OCI-LY7 (cell line): ENCODE measurements at regions not wholly inside any gene's neighbourhood (a gene's known extent, or its start where the extent isn't known, plus 50 kb on each side); places are given as distances from the start of the nearest gene placed in this dataset.

Experiments
- CTCF ChIP-seq: fragments of 200-600 bp; sonication (generic); conservative IDR thresholded peaks from 2 replicates; pipeline ENCODE4 v1.5.1; 2014; ENCODE audit warnings: mild to moderate bottlenecking, antibody characterized with exemption, low read length, moderate library complexity, mixed read lengths
- EZH2phosphoT487 ChIP-seq: fragments of 200-600 bp; sonication (generic); IDR thresholded peaks from 2 replicates; pipeline ENCODE4 v1.6.1; 2018; ENCODE audit warnings: low read depth, borderline replicate concordance, mild to moderate bottlenecking, mixed run types, antibody characterized with exemption, low read length, moderate library complexity, mixed read lengths

GRCh38 chr3:191919491-191920026 is 458.6 kb downstream of the PYDC2 start:
- TF ChIP-seq CTCF (no peak), EZH2phosphoT487 (no peak)
